ENCODE measurements at regions not wholly inside any gene's neighbourhood (a gene's known extent, or its start where the extent isn't known, plus 50 kb on each side); places are given as distances from the start of the nearest gene placed in this dataset.

DNA sequence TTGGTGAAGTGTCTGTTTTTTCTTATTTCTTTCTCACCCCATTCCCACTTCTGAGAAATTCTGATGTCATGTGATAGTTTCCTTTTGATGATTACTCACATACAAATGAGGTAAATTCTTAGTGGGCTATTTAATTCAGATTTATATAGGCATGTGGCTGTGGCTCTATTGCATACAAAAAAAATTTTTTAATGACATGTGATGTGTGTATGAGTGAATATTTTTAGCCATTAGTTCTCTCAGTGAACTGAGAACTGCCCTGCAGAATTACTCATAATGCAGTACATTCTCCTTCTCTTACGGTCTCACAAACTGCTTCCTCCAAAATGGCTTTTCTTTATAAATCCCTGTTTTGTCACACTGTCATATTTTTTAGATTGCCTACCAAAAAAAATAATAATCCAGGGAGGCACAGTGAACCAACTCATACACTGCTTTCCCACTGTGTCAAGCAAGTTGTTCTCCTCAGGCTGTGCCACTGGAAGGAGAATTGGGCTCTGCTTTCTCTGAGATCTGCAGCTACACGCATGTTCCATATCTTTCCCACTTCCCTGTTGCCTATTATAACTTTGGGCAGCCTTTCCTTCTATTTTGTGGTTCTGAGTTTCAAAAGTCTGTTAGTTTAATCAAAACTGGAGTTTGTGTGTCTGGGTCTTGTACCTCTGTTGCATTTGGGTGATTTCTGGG, 415.7 kb upstream of the THBS1 start:
- H3K9me3 ChIP-seq (replicated peaks; ENCODE audit: control insufficient read depth, insufficient read depth, low read length): no peaks in the 10 kb centered on the region
- CTCF ChIA-PET: no interaction called here
- DNase-seq (ENCODE audit: low read depth, low spot score): no peak
- dilution Hi-C loops (cut with MboI; ENCODE audit: extremely low pct_ligation_motif_present, low sequenced_read_pairs): no loop called here
- no peak for TF ChIP-seq MYC (IDR thresholded peaks at IDR 0.05; ENCODE audit: low read depth, low read length)
- TF ChIP-seq JUN (IDR thresholded peaks at IDR 0.05; ENCODE audit: borderline replicate concordance, insufficient read depth, insufficient read length, low read depth): no peak
- TF ChIP-seq CTCF (IDR thresholded peaks at IDR 0.05; ENCODE audit: extremely low read depth in 1 of 2, insufficient read depth in 1 of 2, low read depth in 1 of 2, low read length in 2 of 2): no peak
- TF ChIP-seq, protein P1, sequence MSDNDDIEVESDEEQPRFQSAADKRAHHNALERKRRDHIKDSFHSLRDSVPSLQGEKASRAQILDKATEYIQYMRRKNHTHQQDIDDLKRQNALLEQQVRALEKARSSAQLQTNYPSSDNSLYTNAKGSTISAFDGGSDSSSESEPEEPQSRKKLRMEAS (IDR thresholded peaks at IDR 0.05; ENCODE audit: insufficient read depth, insufficient read length): no peak
- no peak for TF ChIP-seq POLR2AphosphoS5 (IDR thresholded peaks at IDR 0.05; ENCODE audit: insufficient read depth, low read depth, low read length)
- no peak for TF ChIP-seq FOS (IDR thresholded peaks at IDR 0.05; ENCODE audit: borderline replicate concordance, insufficient read depth, low read length)
- no peak for TF ChIP-seq EZH2 (IDR thresholded peaks at IDR 0.05; ENCODE audit: borderline replicate concordance, low read depth, low read length, severe bottlenecking)
- no peak for TF ChIP-seq POLR2A (IDR thresholded peaks at IDR 0.05; ENCODE audit: low read depth, low read length)
- H3K4me1 ChIP-seq (ENCODE audit: control insufficient read depth, extremely low read depth, insufficient read depth, low read length): no peaks in the 10 kb centered on the region
- H3K4me2 ChIP-seq (ENCODE audit: insufficient read depth, low read length): no peak overlapping the region
- no peak overlapping the region for H3K27ac ChIP-seq (ENCODE audit: insufficient read depth, low read depth, low read length)
- no peak overlapping the region for H3K9ac ChIP-seq (replicated peaks; ENCODE audit: extremely low read depth, insufficient read depth, low read length)
- intact Hi-C loops (cut with micrococcal nuclease): no loop called here
- no peaks in the 10 kb centered on the region for H3K79me2 ChIP-seq (ENCODE audit: control insufficient read depth, insufficient read depth, low read length)
- no peak overlapping the region for H2AFZ ChIP-seq (ENCODE audit: low read depth, low read length)
- no peak overlapping the region for H3K4me3 ChIP-seq (replicated peaks in 1 of 3; ENCODE audit: insufficient read depth in 1 of 3, low read depth in 1 of 3, low read length in 3 of 3)
- no peaks in the 10 kb centered on the region for H4K20me1 ChIP-seq (replicated peaks; ENCODE audit: control insufficient read depth, extremely low read depth, insufficient read depth, low read length)
- no TSS peak for BruUV-seq (replicated peaks)
- H3K36me3 ChIP-seq (ENCODE audit: control insufficient read depth in 2 of 2, extremely low read depth in 1 of 2, insufficient read depth in 2 of 2, low read length in 2 of 2): no peaks in the 10 kb centered on the region
- POLR2A ChIA-PET: no interaction called here
- no peaks in the 10 kb centered on the region for H3K27me3 ChIP-seq (ENCODE audit: control insufficient read depth in 2 of 2, insufficient read depth in 2 of 2, low read length in 2 of 2)
- H3K9me1 ChIP-seq (replicated peaks; ENCODE audit: control insufficient read depth, extremely low read depth, insufficient read depth, low read length): no peaks in the 10 kb centered on the region
- FAIRE-seq: no peak

Data from endothelial cell of umbilical vein (primary cell).